Keratinocyte (primary cell): ENCODE measurements at regions not wholly inside any gene's neighbourhood (a gene's known extent, or its start where the extent isn't known, plus 50 kb on each side); places are given as distances from the start of the nearest gene placed in this dataset.

ENCODE experiments used
- DNase-seq: peaks from one replicate; pipeline ENCODE4 v3.0.0-alpha.2; 2011; ENCODE audit warnings: low read depth, missing footprints, low spot score
- FAIRE-seq: peaks from 2 replicates; lab custom pipeline; 2011; peaks lifted over from hg19 to GRCh38; lab: Jason Lieb, UNC
- H2AFZ ChIP-seq: 2 replicates; pipeline ENCODE4 v1.6.0; 2012; ENCODE audit warnings: low read length, control low read depth, inconsistent platforms; ENCODE audit not compliant: control insufficient read depth
- H3K27ac ChIP-seq: 2 replicates; pipeline ENCODE4 v1.5.1; 2011; ENCODE audit warnings: low read length; ENCODE audit not compliant: control insufficient read depth, insufficient read depth
- H3K27me3 ChIP-seq: 3 replicates; pipeline ENCODE4 v1.6.0; 2011; ENCODE audit warnings: low read length; ENCODE audit not compliant: control insufficient read depth, insufficient read depth; ENCODE audit errors: extremely low read depth
- H3K36me3 ChIP-seq, 2 experiments: 2 replicates in 1 of 2; 3 replicates in 1 of 2; pipeline ENCODE4 v1.5.1; 2011; ENCODE audit warnings: low read length in 2 of 2, mild to moderate bottlenecking in 1 of 2; ENCODE audit not compliant: control insufficient read depth in 2 of 2, insufficient read depth in 2 of 2; ENCODE audit errors: extremely low read depth in 1 of 2
- H3K4me1 ChIP-seq: 3 replicates; pipeline ENCODE4 v1.5.1; 2011; ENCODE audit warnings: low read length; ENCODE audit not compliant: control insufficient read depth, insufficient read depth; ENCODE audit errors: extremely low read depth
- H3K4me2 ChIP-seq: 3 replicates; pipeline ENCODE4 v1.6.0; 2011; ENCODE audit warnings: low read depth, low read length; ENCODE audit not compliant: control insufficient read depth, insufficient read depth; ENCODE audit errors: extremely low read depth
- H3K4me3 ChIP-seq, 3 experiments: fragments of 200-600 bp in 1 of 3; sonication (generic) in 1 of 3; 2 replicates in 2 of 3; 3 replicates in 1 of 3; pipeline ENCODE4 v1.5.1; 2011 to 2016; ENCODE audit warnings: low read length in 3 of 3, mild to moderate bottlenecking in 3 of 3, control low read depth in 2 of 3, inconsistent platforms in 1 of 3, low read depth in 1 of 3, mixed read lengths in 1 of 3, mixed run types in 1 of 3, moderate library complexity in 1 of 3; ENCODE audit not compliant: control insufficient read depth in 2 of 3, insufficient read depth in 2 of 3; ENCODE audit errors: extremely low read depth in 1 of 3
- H3K79me2 ChIP-seq: 2 replicates; pipeline ENCODE4 v1.6.0; 2012; ENCODE audit warnings: low read length; ENCODE audit not compliant: control insufficient read depth, insufficient read depth
- H3K9ac ChIP-seq: 3 replicates; pipeline ENCODE4 v1.6.0; 2011; ENCODE audit warnings: low read length; ENCODE audit not compliant: control insufficient read depth, insufficient read depth; ENCODE audit errors: extremely low read depth
- H3K9me1 ChIP-seq: 3 replicates; pipeline ENCODE4 v1.6.0; 2011; ENCODE audit warnings: low read length; ENCODE audit not compliant: control insufficient read depth, insufficient read depth; ENCODE audit errors: extremely low read depth
- H3K9me3 ChIP-seq: 2 replicates; pipeline ENCODE4 v1.5.1; 2012; ENCODE audit warnings: low read depth, low read length; ENCODE audit not compliant: control insufficient read depth
- H4K20me1 ChIP-seq: 3 replicates; pipeline ENCODE4 v1.6.0; 2011; ENCODE audit warnings: low read length; ENCODE audit not compliant: control insufficient read depth, insufficient read depth; ENCODE audit errors: extremely low read depth
- CTCF ChIP-seq, 3 experiments: IDR thresholded peaks in 1 of 3; conservative IDR thresholded peaks in 1 of 3; optimal IDR thresholded peaks in 1 of 3; 2 replicates in 2 of 3; 3 replicates in 1 of 3; pipeline versions ENCODE3 to v1.5.1; 2011; ENCODE audit warnings: low read length in 3 of 3, mild to moderate bottlenecking in 3 of 3, moderate library complexity in 2 of 3, control low read depth in 1 of 3, inconsistent platforms in 1 of 3; ENCODE audit not compliant: insufficient read depth in 2 of 3; ENCODE audit errors: extremely low read depth in 1 of 3
- EZH2 ChIP-seq: IDR thresholded peaks from one replicate; pipeline ENCODE4 v1.6.1; 2012; ENCODE audit warnings: inconsistent platforms, mild to moderate bottlenecking, low read length, moderate library complexity
- dilution Hi-C: fragments of 300-500 bp; cut with MboI; formaldehyde crosslinking; loops from one replicate; pipeline ENCODE4 v1.7.0; 2020; ENCODE audit warnings: low sequenced_read_pairs; ENCODE audit not compliant: extremely low pct_ligation_motif_present

DNA sequence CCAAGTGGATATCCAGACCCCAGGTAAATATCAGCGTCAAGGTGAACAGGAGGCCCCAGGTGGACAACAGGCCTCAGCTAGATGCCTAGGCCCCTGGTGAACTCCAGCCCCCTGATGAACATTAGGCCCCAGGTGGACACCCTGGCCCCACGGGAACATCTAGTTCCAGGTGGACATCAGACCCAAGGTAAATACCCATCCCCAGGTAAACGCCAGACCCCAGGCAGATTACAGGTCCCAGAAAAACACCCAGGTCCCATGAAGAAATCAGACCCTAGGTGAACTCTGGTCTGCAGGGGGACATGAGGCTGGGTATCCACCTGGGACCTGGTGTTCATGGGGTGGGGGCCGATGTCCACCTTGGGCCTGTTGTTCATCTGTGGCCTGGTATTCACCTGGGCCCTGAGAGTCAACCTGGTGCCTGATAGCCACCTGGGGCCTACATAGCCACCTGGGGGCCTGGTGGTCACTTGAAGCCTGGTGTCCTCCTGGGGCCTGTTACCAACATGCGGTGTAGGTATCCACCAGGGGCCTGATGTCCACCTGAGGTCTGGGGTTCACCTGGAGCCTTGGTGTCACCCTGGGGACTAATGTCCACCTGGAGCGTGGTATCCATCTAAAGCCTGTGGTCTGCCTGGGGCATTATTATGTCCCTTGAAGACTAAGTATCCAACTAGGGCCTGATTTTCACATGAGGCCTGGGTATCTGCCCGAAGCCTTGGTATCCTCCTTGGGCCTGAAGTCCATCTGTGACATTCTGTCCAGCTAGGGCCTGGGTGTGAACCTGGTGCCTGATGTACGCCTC, 56.8 kb upstream of the SEPTIN5 start:
- Histone ChIP-seq H2AFZ (no peak overlapping the region), H3K4me3 (no peak overlapping the region), H3K27ac (no peak overlapping the region), H3K4me2 (no peak overlapping the region), H4K20me1 (no peaks in the 10 kb centered on the region), H3K27me3 (no peaks in the 10 kb centered on the region), H3K79me2 (no peaks in the 10 kb centered on the region), H3K9ac (no peak overlapping the region), H3K4me1 (no peaks in the 10 kb centered on the region), H3K9me3 (no peaks in the 10 kb centered on the region), H3K36me3 (no peaks in the 10 kb centered on the region), H3K9me1 (no peaks in the 10 kb centered on the region)
- TF ChIP-seq EZH2 (no peak), CTCF (optimal IDR thresholded peaks at IDR 0.05 in 1 of 3, IDR thresholded peaks at IDR 0.05 in 1 of 3, conservative IDR thresholded peaks at IDR 0.05 in 1 of 3; ENCODE audit: extremely low read depth in 1 of 3, insufficient read depth in 2 of 3, low read length in 3 of 3) (no peak)
- no peak for FAIRE-seq
- DNase-seq, result no peak
- dilution Hi-C loops, result no loop called here

GRCh38 chr22:19658057-19658966, 56.0 kb upstream of the SEPTIN5 start:
- DNase-seq, result no peak
- Histone ChIP-seq H3K9ac (no peak overlapping the region), H3K9me3 (no peaks in the 10 kb centered on the region), H3K27ac (no peak overlapping the region), H3K4me3 (no peak overlapping the region), H3K4me1 (no peaks in the 10 kb centered on the region), H3K79me2 (no peaks in the 10 kb centered on the region), H3K27me3 (no peaks in the 10 kb centered on the region), H3K9me1 (no peaks in the 10 kb centered on the region), H4K20me1 (no peaks in the 10 kb centered on the region), H3K4me2 (no peak overlapping the region), H2AFZ (no peak overlapping the region), H3K36me3 (no peaks in the 10 kb centered on the region)
- dilution Hi-C loops, result no loop called here
- TF ChIP-seq CTCF (optimal IDR thresholded peaks at IDR 0.05 in 1 of 3, IDR thresholded peaks at IDR 0.05 in 1 of 3, conservative IDR thresholded peaks at IDR 0.05 in 1 of 3; ENCODE audit: extremely low read depth in 1 of 3, insufficient read depth in 2 of 3, low read length in 3 of 3) (no peak), EZH2 (no peak)
- FAIRE-seq, result no peak
